ENCODE measurements at regions not wholly inside any gene's neighbourhood (a gene's known extent, or its start where the extent isn't known, plus 50 kb on each side); places are given as distances from the start of the nearest gene placed in this dataset.
"Not testable (repeated sequence)": the region's sequence is repeated elsewhere in the genome, so short reads cannot be mapped to it uniquely, and the experiment has no call there.

- Histone ChIP-seq H3K27me3 (ENCODE audit: control insufficient read depth, insufficient read depth, low read length) (no peaks in the 10 kb centered on the region), H3K36me3 (ENCODE audit: control insufficient read depth in 2 of 3, insufficient read depth in 3 of 3, low read length in 3 of 3) (no peaks in the 10 kb centered on the region), H3K9me3 (ENCODE audit: control insufficient read depth in 2 of 3, insufficient read depth in 1 of 3, low read length in 3 of 3) (no peaks in the 10 kb centered on the region), H3K27ac (ENCODE audit: low read depth in 2 of 2, low read length in 2 of 2) (no peak overlapping the region), H3K4me3 (ENCODE audit: low read length in 3 of 3) (no peak overlapping the region), H3K4me1 (ENCODE audit: control insufficient read depth in 2 of 3, insufficient read depth in 2 of 3, low read depth in 1 of 3, low read length in 3 of 3) (no peaks in the 10 kb centered on the region), H3K9ac (ENCODE audit: low read length in 3 of 3) (no peak overlapping the region)
- intact Hi-C loops (cut with DNase I): no loop called here
- FAIRE-seq (no peak), DNase-seq (no peak)
- no peak for TF ChIP-seq CTCF (IDR thresholded peaks at IDR 0.05; ENCODE audit: borderline replicate concordance, extremely low read depth, insufficient read depth)
These were observed 78.3 kb downstream of the DMAC1 start for GRCh38 chr9:7721291-7721690.

DNA sequence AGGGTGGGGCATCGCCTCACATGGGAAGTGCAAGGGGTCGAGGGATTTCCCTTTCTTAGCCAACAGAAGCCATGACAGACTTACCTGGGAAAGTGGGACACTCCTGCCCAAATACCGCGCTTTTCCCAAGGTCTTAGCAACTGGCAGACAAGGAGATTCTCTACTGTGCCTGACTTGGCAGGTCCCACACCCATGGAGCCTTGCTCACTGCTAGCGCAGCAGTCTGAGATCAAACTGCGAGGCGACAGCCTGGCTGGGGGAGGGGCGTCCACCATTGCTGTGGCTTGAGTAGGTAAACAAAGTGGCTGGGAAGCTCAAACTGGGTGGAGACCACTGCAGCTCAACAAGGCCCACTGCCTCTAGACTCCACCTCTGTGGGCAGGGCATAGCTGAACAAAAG is 86.5 kb downstream of the DMAC1 start:
- H3K9me3 ChIP-seq (ENCODE audit: control insufficient read depth in 2 of 3, insufficient read depth in 1 of 3, low read length in 3 of 3); H3K4me1 ChIP-seq (ENCODE audit: control insufficient read depth in 2 of 3, insufficient read depth in 2 of 3, low read depth in 1 of 3, low read length in 3 of 3); H3K4me3 ChIP-seq (ENCODE audit: low read length in 3 of 3); intact Hi-C loops (cut with DNase I); DNase-seq; H3K36me3 ChIP-seq (ENCODE audit: control insufficient read depth in 2 of 3, insufficient read depth in 3 of 3, low read length in 3 of 3); FAIRE-seq; H3K27me3 ChIP-seq (ENCODE audit: control insufficient read depth, insufficient read depth, low read length); H3K9ac ChIP-seq (ENCODE audit: low read length in 3 of 3); H3K27ac ChIP-seq (ENCODE audit: low read depth in 2 of 2, low read length in 2 of 2): not testable (repeated sequence)

GRCh38 chr9:7710686-7711085 is 88.9 kb downstream of the DMAC1 start:
- no peaks in the 10 kb centered on the region for H3K9me3 ChIP-seq (ENCODE audit: control insufficient read depth in 2 of 3, insufficient read depth in 1 of 3, low read length in 3 of 3)
- H3K4me1 ChIP-seq (ENCODE audit: control insufficient read depth in 2 of 3, insufficient read depth in 2 of 3, low read depth in 1 of 3, low read length in 3 of 3): no peaks in the 10 kb centered on the region
- H3K9ac ChIP-seq (ENCODE audit: low read length in 3 of 3): no peak overlapping the region
- H3K27me3 ChIP-seq (ENCODE audit: control insufficient read depth, insufficient read depth, low read length): no peaks in the 10 kb centered on the region
- FAIRE-seq: no peak
- H3K4me3 ChIP-seq (ENCODE audit: low read length in 3 of 3): no peak overlapping the region
- TF ChIP-seq CTCF (IDR thresholded peaks at IDR 0.05; ENCODE audit: borderline replicate concordance, extremely low read depth, insufficient read depth): no peak
- DNase-seq: no peak
- H3K36me3 ChIP-seq (ENCODE audit: control insufficient read depth in 2 of 3, insufficient read depth in 3 of 3, low read length in 3 of 3): no peaks in the 10 kb centered on the region
- H3K27ac ChIP-seq (ENCODE audit: low read depth in 2 of 2, low read length in 2 of 2): no peak overlapping the region
- intact Hi-C loops (cut with DNase I): no loop called here

- no peaks in the 10 kb centered on the region for H3K27me3 ChIP-seq (ENCODE audit: control insufficient read depth, insufficient read depth, low read length)
- H3K27ac ChIP-seq (ENCODE audit: low read depth in 2 of 2, low read length in 2 of 2): no peak overlapping the region
- H3K4me3 ChIP-seq (ENCODE audit: low read length in 3 of 3): no peak overlapping the region
- no peaks in the 10 kb centered on the region for H3K4me1 ChIP-seq (ENCODE audit: control insufficient read depth in 2 of 3, insufficient read depth in 2 of 3, low read depth in 1 of 3, low read length in 3 of 3)
- no peak for TF ChIP-seq CTCF (IDR thresholded peaks at IDR 0.05; ENCODE audit: borderline replicate concordance, extremely low read depth, insufficient read depth)
- H3K9me3 ChIP-seq (ENCODE audit: control insufficient read depth in 2 of 3, insufficient read depth in 1 of 3, low read length in 3 of 3): no peaks in the 10 kb centered on the region
- no peak overlapping the region for H3K9ac ChIP-seq (ENCODE audit: low read length in 3 of 3)
- DNase-seq: no peak
- intact Hi-C loops (cut with DNase I): no loop called here
- H3K36me3 ChIP-seq (ENCODE audit: control insufficient read depth in 2 of 3, insufficient read depth in 3 of 3, low read length in 3 of 3): no peaks in the 10 kb centered on the region
- FAIRE-seq: no peak
These were observed 91.6 kb downstream of the DMAC1 start for GRCh38 chr9:7707934-7708333.
